ENCODE measurements at regions not wholly inside any gene's neighbourhood (a gene's known extent, or its start where the extent isn't known, plus 50 kb on each side); places are given as distances from the start of the nearest gene placed in this dataset.

DNA sequence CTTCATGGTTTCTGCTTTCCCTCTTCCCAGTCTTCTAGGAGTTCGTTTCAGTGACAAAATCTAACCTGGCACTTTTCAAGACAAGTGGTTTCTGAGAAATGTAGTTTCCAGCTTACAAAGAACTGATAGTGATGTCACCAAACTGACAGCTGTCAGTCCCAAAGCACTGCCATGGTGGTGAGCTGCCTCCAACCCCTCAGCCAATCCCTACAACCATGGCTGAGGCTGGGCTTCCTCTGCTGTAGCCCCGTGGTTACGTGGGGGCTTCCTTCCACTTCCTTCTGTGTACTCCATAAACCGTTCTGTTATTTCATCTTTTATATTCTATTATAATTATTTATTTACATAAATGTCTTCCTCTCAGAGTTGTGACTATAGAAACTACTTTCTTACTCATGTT lies 198.6 kb upstream of the AGA start:
- Histone ChIP-seq H3K4me3 (replicated peaks; ENCODE audit: insufficient read depth, low read length) (no peak overlapping the region), H3K27ac (replicated peaks) (no peak overlapping the region), H3K27me3 (ENCODE audit: insufficient read depth, poor library complexity, severe bottlenecking) (no peaks in the 10 kb centered on the region)
- no peak for DNase-seq (ENCODE audit: low read depth in 1 of 2, low spot score in 1 of 2)
- TF ChIP-seq GABPA (IDR thresholded peaks at IDR 0.05; ENCODE audit: low read depth) = no peak
- TF ChIP-seq POLR2AphosphoS5 (IDR thresholded peaks at IDR 0.05; ENCODE audit: low read depth) = no peak
- TF ChIP-seq SPI1 (IDR thresholded peaks at IDR 0.05; ENCODE audit: borderline replicate concordance, low read depth) = no peak
- TF ChIP-seq, protein P1, sequence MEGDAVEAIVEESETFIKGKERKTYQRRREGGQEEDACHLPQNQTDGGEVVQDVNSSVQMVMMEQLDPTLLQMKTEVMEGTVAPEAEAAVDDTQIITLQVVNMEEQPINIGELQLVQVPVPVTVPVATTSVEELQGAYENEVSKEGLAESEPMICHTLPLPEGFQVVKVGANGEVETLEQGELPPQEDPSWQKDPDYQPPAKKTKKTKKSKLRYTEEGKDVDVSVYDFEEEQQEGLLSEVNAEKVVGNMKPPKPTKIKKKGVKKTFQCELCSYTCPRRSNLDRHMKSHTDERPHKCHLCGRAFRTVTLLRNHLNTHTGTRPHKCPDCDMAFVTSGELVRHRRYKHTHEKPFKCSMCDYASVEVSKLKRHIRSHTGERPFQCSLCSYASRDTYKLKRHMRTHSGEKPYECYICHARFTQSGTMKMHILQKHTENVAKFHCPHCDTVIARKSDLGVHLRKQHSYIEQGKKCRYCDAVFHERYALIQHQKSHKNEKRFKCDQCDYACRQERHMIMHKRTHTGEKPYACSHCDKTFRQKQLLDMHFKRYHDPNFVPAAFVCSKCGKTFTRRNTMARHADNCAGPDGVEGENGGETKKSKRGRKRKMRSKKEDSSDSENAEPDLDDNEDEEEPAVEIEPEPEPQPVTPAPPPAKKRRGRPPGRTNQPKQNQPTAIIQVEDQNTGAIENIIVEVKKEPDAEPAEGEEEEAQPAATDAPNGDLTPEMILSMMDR (IDR thresholded peaks at IDR 0.05; ENCODE audit: insufficient read depth, low read length) = no peak
- TF ChIP-seq, protein P2, sequence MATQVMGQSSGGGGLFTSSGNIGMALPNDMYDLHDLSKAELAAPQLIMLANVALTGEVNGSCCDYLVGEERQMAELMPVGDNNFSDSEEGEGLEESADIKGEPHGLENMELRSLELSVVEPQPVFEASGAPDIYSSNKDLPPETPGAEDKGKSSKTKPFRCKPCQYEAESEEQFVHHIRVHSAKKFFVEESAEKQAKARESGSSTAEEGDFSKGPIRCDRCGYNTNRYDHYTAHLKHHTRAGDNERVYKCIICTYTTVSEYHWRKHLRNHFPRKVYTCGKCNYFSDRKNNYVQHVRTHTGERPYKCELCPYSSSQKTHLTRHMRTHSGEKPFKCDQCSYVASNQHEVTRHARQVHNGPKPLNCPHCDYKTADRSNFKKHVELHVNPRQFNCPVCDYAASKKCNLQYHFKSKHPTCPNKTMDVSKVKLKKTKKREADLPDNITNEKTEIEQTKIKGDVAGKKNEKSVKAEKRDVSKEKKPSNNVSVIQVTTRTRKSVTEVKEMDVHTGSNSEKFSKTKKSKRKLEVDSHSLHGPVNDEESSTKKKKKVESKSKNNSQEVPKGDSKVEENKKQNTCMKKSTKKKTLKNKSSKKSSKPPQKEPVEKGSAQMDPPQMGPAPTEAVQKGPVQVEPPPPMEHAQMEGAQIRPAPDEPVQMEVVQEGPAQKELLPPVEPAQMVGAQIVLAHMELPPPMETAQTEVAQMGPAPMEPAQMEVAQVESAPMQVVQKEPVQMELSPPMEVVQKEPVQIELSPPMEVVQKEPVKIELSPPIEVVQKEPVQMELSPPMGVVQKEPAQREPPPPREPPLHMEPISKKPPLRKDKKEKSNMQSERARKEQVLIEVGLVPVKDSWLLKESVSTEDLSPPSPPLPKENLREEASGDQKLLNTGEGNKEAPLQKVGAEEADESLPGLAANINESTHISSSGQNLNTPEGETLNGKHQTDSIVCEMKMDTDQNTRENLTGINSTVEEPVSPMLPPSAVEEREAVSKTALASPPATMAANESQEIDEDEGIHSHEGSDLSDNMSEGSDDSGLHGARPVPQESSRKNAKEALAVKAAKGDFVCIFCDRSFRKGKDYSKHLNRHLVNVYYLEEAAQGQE (IDR thresholded peaks at IDR 0.05; ENCODE audit: insufficient replicate concordance, low read depth) = no peak

DNA sequence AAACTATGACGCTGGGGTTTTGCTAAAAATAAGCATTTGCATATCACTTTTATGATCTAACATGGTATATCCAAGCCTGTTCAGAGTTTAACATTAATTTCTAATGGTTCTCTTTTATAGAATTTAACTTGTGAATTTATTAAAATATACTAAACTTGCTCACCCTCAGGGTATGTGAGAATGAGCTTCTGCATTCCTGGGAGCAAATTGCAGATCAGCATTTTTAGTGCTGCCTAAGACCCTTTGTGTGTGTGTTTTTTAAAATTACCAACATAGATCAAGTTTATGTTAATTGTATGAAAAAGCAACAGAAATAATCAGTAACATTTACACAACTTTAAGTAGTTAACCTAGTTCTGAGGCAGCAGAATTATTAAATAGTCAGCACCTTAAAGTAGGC lies 218.0 kb upstream of the AGA start:
- no peaks in the 10 kb centered on the region for H3K27me3 ChIP-seq (ENCODE audit: insufficient read depth, poor library complexity, severe bottlenecking)
- no peak for DNase-seq (ENCODE audit: low read depth in 1 of 2, low spot score in 1 of 2)
- TF ChIP-seq POLR2AphosphoS5 (IDR thresholded peaks at IDR 0.05; ENCODE audit: low read depth) (no peak), GABPA (IDR thresholded peaks at IDR 0.05; ENCODE audit: low read depth) (no peak), SPI1 (IDR thresholded peaks at IDR 0.05; ENCODE audit: borderline replicate concordance, low read depth) (no peak)
- TF ChIP-seq, protein P1 (IDR thresholded peaks at IDR 0.05; ENCODE audit: insufficient read depth, low read length) = no peak
- TF ChIP-seq, protein P2 (IDR thresholded peaks at IDR 0.05; ENCODE audit: insufficient replicate concordance, low read depth) = no peak
- H3K27ac ChIP-seq (replicated peaks) = no peak overlapping the region
- H3K4me3 ChIP-seq (replicated peaks; ENCODE audit: insufficient read depth, low read length) = no peak overlapping the region

DNA sequence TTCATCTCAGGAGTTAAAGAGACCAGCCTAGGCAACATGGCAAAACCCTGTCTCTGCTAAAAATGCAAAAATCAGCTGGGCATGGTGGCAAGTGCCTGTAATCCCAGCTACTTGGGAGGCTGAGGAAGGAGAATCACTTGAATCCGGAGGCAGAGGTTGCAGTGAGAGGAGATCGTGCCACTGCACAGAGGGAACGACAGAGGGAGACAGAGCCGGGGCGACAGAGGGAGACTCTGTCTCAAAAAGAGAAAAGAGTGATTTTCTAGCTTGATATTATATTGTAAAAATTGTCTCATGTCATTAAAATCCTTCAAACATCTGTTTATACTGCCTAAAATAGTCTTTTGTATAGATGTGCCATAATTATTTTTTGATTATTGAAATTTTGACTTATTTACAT lies 225.4 kb upstream of the AGA start:
- no peak overlapping the region for H3K4me3 ChIP-seq (replicated peaks; ENCODE audit: insufficient read depth, low read length)
- H3K27ac ChIP-seq (replicated peaks) = no peak overlapping the region
- TF ChIP-seq POLR2AphosphoS5 (IDR thresholded peaks at IDR 0.05; ENCODE audit: low read depth) (no peak), GABPA (IDR thresholded peaks at IDR 0.05; ENCODE audit: low read depth) (no peak), SPI1 (IDR thresholded peaks at IDR 0.05; ENCODE audit: borderline replicate concordance, low read depth) (no peak)
- TF ChIP-seq, protein P1 (IDR thresholded peaks at IDR 0.05; ENCODE audit: insufficient read depth, low read length) = no peak
- TF ChIP-seq, protein P2 (IDR thresholded peaks at IDR 0.05; ENCODE audit: insufficient replicate concordance, low read depth) = no peak
- no peak for DNase-seq (ENCODE audit: low read depth in 1 of 2, low spot score in 1 of 2)
- no peaks in the 10 kb centered on the region for H3K27me3 ChIP-seq (ENCODE audit: insufficient read depth, poor library complexity, severe bottlenecking)

Measured in HL-60 (cell line).